ENCODE measurements at regions not wholly inside any gene's neighbourhood (a gene's known extent, or its start where the extent isn't known, plus 50 kb on each side); places are given as distances from the start of the nearest gene placed in this dataset.

DNA sequence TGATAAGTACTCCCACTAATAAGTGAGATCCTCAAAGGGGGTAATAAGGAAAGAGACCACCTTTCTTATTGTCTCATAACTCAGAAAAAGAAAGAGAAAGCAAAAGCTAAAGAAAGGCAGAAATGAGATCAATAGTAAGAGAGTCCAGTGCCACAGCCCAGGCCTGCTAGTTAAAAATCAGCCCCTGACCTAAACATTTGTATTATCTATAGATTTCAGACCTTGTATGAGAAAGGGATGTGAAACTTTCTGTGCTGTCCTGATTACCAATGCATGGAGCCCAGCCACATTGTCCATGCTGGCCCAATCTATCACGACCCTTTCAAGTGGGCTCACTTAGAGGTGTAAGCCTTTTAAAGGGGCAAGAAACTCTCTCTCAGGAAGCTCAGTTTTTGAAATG lies 684.8 kb upstream of the TSPY4 start:
- FAIRE-seq (no peak), DNase-seq (ENCODE audit: low spot score) (no peak), ATAC-seq (no peak)
- Histone ChIP-seq H3K9ac (ENCODE audit: insufficient read depth, low read depth, low read length) (no peak overlapping the region), H3K4me3 (replicated peaks in 1 of 3; ENCODE audit: insufficient read depth in 1 of 3, low read depth in 2 of 3, low read length in 3 of 3) (no peak overlapping the region), H3K4me1 (ENCODE audit: insufficient read depth, low read length) (no peaks in the 10 kb centered on the region), H3K79me2 (ENCODE audit: insufficient read depth, low read length) (no peaks in the 10 kb centered on the region), H3K27me3 (ENCODE audit: control insufficient read depth in 1 of 2, insufficient read depth in 2 of 2, low read length in 2 of 2) (no peaks in the 10 kb centered on the region), H3K4me2 (ENCODE audit: low read depth, low read length) (no peak overlapping the region), H2AFZ (ENCODE audit: low read length) (no peak overlapping the region), H3K9me3 (ENCODE audit: low read length) (peaks cover 56% of the 10 kb centered on the region), H4K20me1 (ENCODE audit: insufficient read depth, low read length) (no peaks in the 10 kb centered on the region), H3K36me3 (replicated peaks in 1 of 2; ENCODE audit: control insufficient read depth in 1 of 2, insufficient read depth in 2 of 2, low read length in 2 of 2) (no peaks in the 10 kb centered on the region), H3K27ac (ENCODE audit: extremely low read length, insufficient read depth, low read length) (no peak overlapping the region)
- POLR2A ChIA-PET: no interaction called here
- no peak for TF ChIP-seq EED (CRISPR knock-in tag; IDR thresholded peaks at IDR 0.05)
- no TSS peak for BruUV-seq (replicated peaks)
- in situ Hi-C loops (cut with HindIII; ENCODE audit: extremely low pct_ligation_motif_present, low pct_unique_long_range_greater_than_20kb): loop anchor here (25.0 kb wide), 1 partner anchor 115 kb away; no protein-coding TSS in a partner anchor
- WGBS (ENCODE audit: low lambda C conversion rate): no CpG with 5 or more reads among the region's 1 CpG
- intact Hi-C loops (cut with micrococcal nuclease; ENCODE audit: unreplicated experiment): no loop called here
- CTCF ChIA-PET (ENCODE audit: low intra/inter-chr PET ratio, low total read pairs): no interaction called here

DNA sequence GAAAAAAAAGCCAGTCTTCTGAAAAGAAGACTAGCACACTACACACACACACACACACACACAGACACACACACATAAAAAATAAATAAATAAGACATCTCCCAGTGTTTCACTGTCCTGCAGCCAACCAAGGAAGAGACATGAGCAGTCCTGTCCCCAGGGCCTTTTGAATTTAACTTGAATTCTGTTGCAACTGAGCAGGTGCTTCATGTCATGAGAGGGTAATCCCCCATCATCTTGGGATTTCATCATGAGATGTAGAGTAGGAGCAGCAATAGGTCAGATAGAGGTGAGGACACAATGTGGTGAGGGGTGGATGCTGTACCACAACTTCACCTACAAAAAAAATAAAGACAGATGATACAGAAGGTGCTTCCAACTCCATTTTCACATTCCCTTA lies 682.2 kb upstream of the TSPY4 start:
- H3K9ac ChIP-seq (ENCODE audit: insufficient read depth, low read depth, low read length): no peak overlapping the region
- in situ Hi-C loops (cut with HindIII; ENCODE audit: extremely low pct_ligation_motif_present, low pct_unique_long_range_greater_than_20kb): loop anchor here (25.0 kb wide), 1 partner anchor 118 kb away; no protein-coding TSS in a partner anchor
- TF ChIP-seq ARNT (IDR thresholded peaks at IDR 0.05) (no peak), ZNF343 (CRISPR knock-in tag; IDR thresholded peaks at IDR 0.05) (no peak), EEA1 (CRISPR knock-in tag; IDR thresholded peaks at IDR 0.05; ENCODE audit: borderline replicate concordance) (no peak), FOXK2 (IDR thresholded peaks at IDR 0.05) (no peak), NR2F1 (CRISPR knock-in tag; IDR thresholded peaks at IDR 0.05) (no peak), ZNF878 (CRISPR knock-in tag; IDR thresholded peaks at IDR 0.05) (no peak), ZNF557 (CRISPR knock-in tag; IDR thresholded peaks at IDR 0.05) (no peak), ZNF292 (CRISPR knock-in tag; IDR thresholded peaks at IDR 0.05; ENCODE audit: borderline replicate concordance, low read depth) (no peak), NPAS2 (CRISPR knock-in tag; IDR thresholded peaks at IDR 0.05; ENCODE audit: borderline replicate concordance) (no peak)
- TF ChIP-seq, protein P1, sequence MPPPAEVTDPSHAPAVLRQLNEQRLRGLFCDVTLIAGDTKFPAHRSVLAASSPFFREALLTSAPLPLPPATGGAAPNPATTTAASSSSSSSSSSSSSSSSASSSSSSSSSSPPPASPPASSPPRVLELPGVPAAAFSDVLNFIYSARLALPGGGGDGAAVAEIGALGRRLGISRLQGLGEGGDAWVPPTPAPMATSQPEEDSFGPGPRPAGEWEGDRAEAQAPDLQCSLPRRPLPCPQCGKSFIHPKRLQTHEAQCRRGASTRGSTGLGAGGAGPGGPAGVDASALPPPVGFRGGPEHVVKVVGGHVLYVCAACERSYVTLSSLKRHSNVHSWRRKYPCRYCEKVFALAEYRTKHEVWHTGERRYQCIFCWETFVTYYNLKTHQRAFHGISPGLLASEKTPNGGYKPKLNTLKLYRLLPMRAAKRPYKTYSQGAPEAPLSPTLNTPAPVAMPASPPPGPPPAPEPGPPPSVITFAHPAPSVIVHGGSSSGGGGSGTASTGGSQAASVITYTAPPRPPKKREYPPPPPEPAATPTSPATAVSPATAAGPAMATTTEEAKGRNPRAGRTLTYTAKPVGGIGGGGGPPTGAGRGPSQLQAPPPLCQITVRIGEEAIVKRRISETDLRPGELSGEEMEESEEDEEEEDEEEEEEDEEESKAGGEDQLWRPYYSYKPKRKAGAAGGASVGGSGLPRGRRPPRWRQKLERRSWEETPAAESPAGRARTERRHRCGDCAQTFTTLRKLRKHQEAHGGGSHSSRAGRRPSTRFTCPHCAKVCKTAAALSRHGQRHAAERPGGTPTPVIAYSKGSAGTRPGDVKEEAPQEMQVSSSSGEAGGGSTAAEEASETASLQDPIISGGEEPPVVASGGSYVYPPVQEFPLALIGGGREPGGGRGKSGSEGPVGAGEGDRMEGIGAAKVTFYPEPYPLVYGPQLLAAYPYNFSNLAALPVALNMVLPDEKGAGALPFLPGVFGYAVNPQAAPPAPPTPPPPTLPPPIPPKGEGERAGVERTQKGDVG (CRISPR knock-in tag; IDR thresholded peaks at IDR 0.05; ENCODE audit: borderline replicate concordance): no peak

More for the DNA sequence above, 682.2 kb upstream of the TSPY4 start:
- Histone ChIP-seq H2AFZ (ENCODE audit: low read length) (no peak overlapping the region), H3K4me3 (replicated peaks in 1 of 3; ENCODE audit: insufficient read depth in 1 of 3, low read depth in 2 of 3, low read length in 3 of 3) (no peak overlapping the region), H3K27me3 (ENCODE audit: control insufficient read depth in 1 of 2, insufficient read depth in 2 of 2, low read length in 2 of 2) (no peaks in the 10 kb centered on the region), H3K4me1 (ENCODE audit: insufficient read depth, low read length) (no peaks in the 10 kb centered on the region), H3K4me2 (ENCODE audit: low read depth, low read length) (no peak overlapping the region), H3K9me3 (ENCODE audit: low read length) (peaks cover 62% of the 10 kb centered on the region), H3K27ac (ENCODE audit: extremely low read length, insufficient read depth, low read length) (no peak overlapping the region), H3K79me2 (ENCODE audit: insufficient read depth, low read length) (no peaks in the 10 kb centered on the region), H3K36me3 (replicated peaks in 1 of 2; ENCODE audit: control insufficient read depth in 1 of 2, insufficient read depth in 2 of 2, low read length in 2 of 2) (no peaks in the 10 kb centered on the region), H4K20me1 (ENCODE audit: insufficient read depth, low read length) (no peaks in the 10 kb centered on the region)
- intact Hi-C loops (cut with micrococcal nuclease; ENCODE audit: unreplicated experiment): no loop called here
- ATAC-seq (no peak), DNase-seq (ENCODE audit: low spot score) (no peak), FAIRE-seq (no peak)
- no TSS peak for BruUV-seq (replicated peaks)
- ChIA-PET POLR2A (no interaction called here), CTCF (ENCODE audit: low intra/inter-chr PET ratio, low total read pairs) (no interaction called here)

Data from HepG2 (cell line).